Ectodermal cell (in vitro differentiated cells): ENCODE measurements at regions not wholly inside any gene's neighbourhood (a gene's known extent, or its start where the extent isn't known, plus 50 kb on each side); places are given as distances from the start of the nearest gene placed in this dataset.

Experiments used
- H3K27ac ChIP-seq: 2 replicates; pipeline ENCODE4 v1.7.0; 2013; ENCODE audit warnings: mild to moderate bottlenecking, low read depth, low read length; ENCODE audit not compliant: insufficient read depth, poor library complexity, severe bottlenecking
- H3K27me3 ChIP-seq: 2 replicates; pipeline ENCODE4 v1.7.0; 2013; ENCODE audit warnings: mild to moderate bottlenecking, low read length; ENCODE audit not compliant: insufficient read depth, control insufficient read depth, poor library complexity, severe bottlenecking
- H3K36me3 ChIP-seq: one replicate; pipeline ENCODE4 v1.7.0; 2013; ENCODE audit warnings: low read length; ENCODE audit not compliant: control insufficient read depth, insufficient read depth
- H3K4me1 ChIP-seq: one replicate; pipeline ENCODE4 v1.7.0; 2013; ENCODE audit warnings: low read length; ENCODE audit not compliant: control insufficient read depth, insufficient read depth
- H3K4me3 ChIP-seq: 2 replicates; pipeline ENCODE4 v1.7.0; 2013; ENCODE audit warnings: low read depth, low read length, control low read depth; ENCODE audit not compliant: insufficient read depth
- H3K9me3 ChIP-seq: 2 replicates; pipeline ENCODE4 v1.7.0; 2013; ENCODE audit warnings: mild to moderate bottlenecking, low read length, moderate library complexity; ENCODE audit not compliant: control insufficient read depth
- WGBS, 2 experiments: methylation state at CpG; one replicate each; pipeline ENCODE4 v1.1.7; 2013; ENCODE audit warnings: missing lambda C conversion rate in 2 of 2; 5-methylcytosine and 5-hydroxymethylcytosine counted together

GRCh38 chr3:63032881-63033280 is 157.7 kb upstream of the CADPS start:
- Histone ChIP-seq H3K27ac (no peak overlapping the region), H3K4me1 (no peaks in the 10 kb centered on the region), H3K4me3 (no peak overlapping the region), H3K36me3 (no peaks in the 10 kb centered on the region), H3K9me3 (no peaks in the 10 kb centered on the region), H3K27me3 (no peaks in the 10 kb centered on the region)

GRCh38 chr3:63034101-63034500 is 158.9 kb upstream of the CADPS start:
- Histone ChIP-seq H3K27me3 (no peaks in the 10 kb centered on the region), H3K27ac (no peak overlapping the region)
- WGBS, 2 experiments: 80 to 85% methylated on average over 1 of the region's 1 CpG

GRCh38 chr3:63037116-63037515 is 161.9 kb upstream of the CADPS start:
- H3K27ac ChIP-seq: no peak overlapping the region
- H3K4me1 ChIP-seq: no peaks in the 10 kb centered on the region
- no peaks in the 10 kb centered on the region for H3K9me3 ChIP-seq
- no peak overlapping the region for H3K4me3 ChIP-seq
- no peaks in the 10 kb centered on the region for H3K36me3 ChIP-seq
- no peaks in the 10 kb centered on the region for H3K27me3 ChIP-seq
- 95 to 97% methylated on average over 2 to 3 of the region's 4 CpGs for WGBS, 2 experiments

More at GRCh38 chr3:63034101-63034500, 158.9 kb upstream of the CADPS start:
- H3K4me1 ChIP-seq: no peaks in the 10 kb centered on the region
- H3K9me3 ChIP-seq: no peaks in the 10 kb centered on the region
- no peaks in the 10 kb centered on the region for H3K36me3 ChIP-seq
- H3K4me3 ChIP-seq: no peak overlapping the region

GRCh38 chr3:63042833-63043232 is 167.6 kb upstream of the CADPS start:
- 95 to 100% methylated on average over 2 to 3 of the region's 3 CpGs for WGBS, 2 experiments

DNA sequence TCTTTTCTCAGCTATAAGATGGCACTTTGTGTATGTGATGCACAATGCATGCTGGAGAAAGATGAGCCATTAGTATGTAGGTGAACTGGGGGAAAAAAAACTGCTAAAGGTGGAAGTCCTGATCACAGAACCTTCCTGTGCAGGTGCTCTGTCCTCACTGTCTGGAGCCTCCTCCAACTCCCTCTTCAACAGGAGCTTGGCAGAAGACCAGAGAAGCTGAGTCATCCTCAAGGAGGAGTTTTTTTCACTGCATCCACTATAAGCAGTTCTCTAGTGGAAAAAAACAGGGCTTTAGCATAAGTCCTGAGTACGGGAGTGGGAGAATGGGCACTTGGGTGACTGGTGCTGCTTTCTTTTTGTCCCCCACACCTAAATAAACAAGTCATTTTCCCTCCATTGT is 168.4 kb upstream of the CADPS start:
- no peaks in the 10 kb centered on the region for H3K36me3 ChIP-seq
- H3K27me3 ChIP-seq: no peaks in the 10 kb centered on the region
- H3K4me3 ChIP-seq: no peak overlapping the region
- no peak overlapping the region for H3K27ac ChIP-seq
- H3K4me1 ChIP-seq: no peaks in the 10 kb centered on the region
- no peaks in the 10 kb centered on the region for H3K9me3 ChIP-seq
- 89 to 94% methylated on average over 1 of the region's 1 CpG for WGBS, 2 experiments

More at GRCh38 chr3:63042833-63043232, 167.6 kb upstream of the CADPS start:
- Histone ChIP-seq H3K4me3 (no peak overlapping the region), H3K9me3 (no peaks in the 10 kb centered on the region), H3K27me3 (no peaks in the 10 kb centered on the region), H3K27ac (no peak overlapping the region), H3K36me3 (no peaks in the 10 kb centered on the region), H3K4me1 (no peaks in the 10 kb centered on the region)

DNA sequence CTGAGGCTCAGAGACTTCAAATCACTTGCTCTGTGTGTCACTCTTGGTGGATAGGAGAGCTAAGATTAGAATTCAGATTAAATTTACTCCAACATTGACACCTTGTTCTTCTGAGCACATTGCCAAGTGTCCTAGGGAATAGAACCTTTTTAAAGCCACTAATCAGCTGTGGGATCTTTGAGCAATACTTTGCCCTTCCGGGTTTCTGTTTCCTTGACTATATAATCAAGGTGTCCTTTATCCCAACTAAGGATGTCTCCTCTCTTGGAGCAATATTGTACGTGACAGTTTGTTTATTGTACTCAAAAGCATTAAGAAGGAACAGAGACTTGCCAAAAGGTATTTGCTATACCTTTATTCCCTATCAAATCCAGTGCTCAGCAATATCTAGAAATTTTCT is 170.9 kb upstream of the CADPS start:
- Histone ChIP-seq H3K4me3 (no peak overlapping the region), H3K4me1 (no peaks in the 10 kb centered on the region), H3K36me3 (no peaks in the 10 kb centered on the region), H3K9me3 (no peaks in the 10 kb centered on the region), H3K27ac (no peak overlapping the region), H3K27me3 (no peaks in the 10 kb centered on the region)
- WGBS, 2 experiments: 95% methylated on average over 2 of the region's 2 CpGs

DNA sequence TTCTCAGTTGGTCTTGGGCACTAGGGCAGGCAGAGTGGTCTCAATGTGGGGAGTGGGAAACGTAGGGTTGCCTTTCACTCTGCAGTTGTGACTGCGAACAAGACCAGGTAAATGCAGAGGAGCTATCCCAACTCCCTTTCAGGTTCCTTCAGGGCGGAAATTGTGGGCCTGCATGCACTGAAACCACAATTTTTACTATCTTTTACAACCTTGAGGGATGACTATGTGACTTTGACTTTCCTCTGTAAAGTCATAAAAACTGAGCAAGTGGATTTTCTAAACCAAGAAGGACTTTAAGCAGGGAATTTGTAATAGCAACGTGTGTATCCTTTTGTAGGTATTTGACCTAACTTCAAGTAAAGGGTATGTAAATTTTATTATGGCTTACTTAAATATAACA is 171.4 kb upstream of the CADPS start:
- Histone ChIP-seq H3K9me3 (no peaks in the 10 kb centered on the region), H3K36me3 (no peaks in the 10 kb centered on the region), H3K27me3 (no peaks in the 10 kb centered on the region), H3K27ac (no peak overlapping the region), H3K4me1 (peaks cover 1% of the 10 kb centered on the region), H3K4me3 (no peak overlapping the region)
- WGBS, 2 experiments: 92 to 94% methylated on average over 4 of the region's 4 CpGs

DNA sequence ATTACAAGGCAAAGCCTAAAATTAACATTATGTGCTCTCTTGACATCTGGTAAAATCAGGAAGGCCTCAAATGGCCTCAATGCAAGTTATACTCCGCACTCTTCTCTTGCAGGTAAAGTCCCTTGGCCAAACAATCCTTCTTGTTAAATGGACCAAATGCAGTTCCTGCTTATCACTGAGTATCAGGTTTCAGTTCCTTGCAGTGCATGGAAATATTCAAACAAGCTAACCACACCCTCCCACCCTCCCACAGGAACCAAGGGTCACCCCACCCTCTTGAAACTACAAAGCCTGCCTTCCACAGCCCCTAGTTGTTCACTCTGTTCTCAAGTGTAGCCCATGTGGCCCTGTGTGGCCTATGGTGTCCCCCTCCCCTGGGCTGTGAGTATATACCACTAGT is 171.9 kb upstream of the CADPS start:
- H3K9me3 ChIP-seq: no peaks in the 10 kb centered on the region
- H3K4me3 ChIP-seq: no peak overlapping the region
- 93 to 94% methylated on average over 1 of the region's 1 CpG for WGBS, 2 experiments
- no peaks in the 10 kb centered on the region for H3K36me3 ChIP-seq
- peaks cover 5% of the 10 kb centered on the region for H3K4me1 ChIP-seq
- H3K27ac ChIP-seq: no peak overlapping the region
- H3K27me3 ChIP-seq: no peaks in the 10 kb centered on the region

- WGBS, 2 experiments: 96 to 98% methylated on average over 4 of the region's 4 CpGs
- no peak overlapping the region for H3K4me3 ChIP-seq
Measured at GRCh38 chr3:63048367-63049326, 173.4 kb upstream of the CADPS start.

DNA sequence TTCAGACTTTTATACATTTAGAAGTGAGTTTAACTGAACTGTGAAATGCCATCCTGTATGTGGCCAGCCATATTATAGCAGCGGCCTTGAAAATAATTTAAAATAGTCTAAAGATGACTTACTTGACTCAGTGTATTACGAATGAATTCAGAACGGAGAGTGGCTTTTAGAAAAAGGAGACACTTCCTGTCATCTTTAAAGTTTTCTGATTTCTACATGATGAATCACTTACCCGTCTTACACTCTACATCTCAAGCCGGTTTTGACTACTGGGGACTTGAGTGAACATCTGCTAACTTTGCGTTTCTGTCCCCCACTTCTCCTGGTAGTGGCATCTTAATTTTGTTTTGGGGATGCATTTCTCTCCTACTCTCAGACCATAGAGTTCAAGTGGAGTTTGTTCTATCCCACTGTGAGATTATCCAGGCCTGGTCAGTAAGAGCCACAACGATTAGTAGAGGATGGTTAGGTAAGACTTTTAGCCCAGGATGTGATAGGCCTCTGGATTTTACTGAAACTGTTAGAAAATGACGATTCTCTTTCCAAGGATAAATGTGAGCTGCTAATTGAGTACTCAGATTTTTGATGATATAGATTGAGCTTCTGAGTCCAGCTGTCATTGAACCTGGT is 175.4 kb upstream of the CADPS start:
- 90 to 94% methylated on average over 8 of the region's 8 CpGs for WGBS, 2 experiments
- H3K4me3 ChIP-seq: no peak overlapping the region
- no peaks in the 10 kb centered on the region for H3K9me3 ChIP-seq
- no peaks in the 10 kb centered on the region for H3K27me3 ChIP-seq
- H3K36me3 ChIP-seq: no peaks in the 10 kb centered on the region
- H3K27ac ChIP-seq: no peak overlapping the region
- H3K4me1 ChIP-seq: peaks cover 5% of the 10 kb centered on the region

More at GRCh38 chr3:63048367-63049326, 173.4 kb upstream of the CADPS start:
- peaks cover 5% of the 10 kb centered on the region for H3K4me1 ChIP-seq
- no peak overlapping the region for H3K27ac ChIP-seq
- no peaks in the 10 kb centered on the region for H3K27me3 ChIP-seq
- H3K36me3 ChIP-seq: no peaks in the 10 kb centered on the region
- H3K9me3 ChIP-seq: no peaks in the 10 kb centered on the region
